ENCODE measurements at regions not wholly inside any gene's neighbourhood (a gene's known extent, or its start where the extent isn't known, plus 50 kb on each side); places are given as distances from the start of the nearest gene placed in this dataset.

DNA sequence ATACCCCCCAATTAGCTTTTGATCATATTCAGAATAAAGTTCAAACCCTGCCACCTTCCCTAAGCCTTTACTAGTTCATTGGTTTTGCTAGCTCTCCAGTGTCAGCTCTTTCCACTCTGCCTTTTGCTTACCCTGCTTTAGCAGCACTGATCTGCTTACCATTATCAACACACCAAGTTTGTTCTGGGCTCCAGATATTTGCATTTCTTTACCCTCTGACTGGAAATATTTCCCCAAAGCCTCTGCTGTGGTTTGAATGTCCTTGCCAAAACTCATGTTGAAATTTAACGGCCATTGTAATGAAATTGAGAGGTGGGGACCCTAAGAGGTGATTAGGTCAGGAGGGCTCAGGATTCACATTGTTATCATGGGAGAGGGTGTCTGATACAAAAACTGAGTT is 99.5 kb downstream of the GCNT1 start:
- TF ChIP-seq, protein P1, sequence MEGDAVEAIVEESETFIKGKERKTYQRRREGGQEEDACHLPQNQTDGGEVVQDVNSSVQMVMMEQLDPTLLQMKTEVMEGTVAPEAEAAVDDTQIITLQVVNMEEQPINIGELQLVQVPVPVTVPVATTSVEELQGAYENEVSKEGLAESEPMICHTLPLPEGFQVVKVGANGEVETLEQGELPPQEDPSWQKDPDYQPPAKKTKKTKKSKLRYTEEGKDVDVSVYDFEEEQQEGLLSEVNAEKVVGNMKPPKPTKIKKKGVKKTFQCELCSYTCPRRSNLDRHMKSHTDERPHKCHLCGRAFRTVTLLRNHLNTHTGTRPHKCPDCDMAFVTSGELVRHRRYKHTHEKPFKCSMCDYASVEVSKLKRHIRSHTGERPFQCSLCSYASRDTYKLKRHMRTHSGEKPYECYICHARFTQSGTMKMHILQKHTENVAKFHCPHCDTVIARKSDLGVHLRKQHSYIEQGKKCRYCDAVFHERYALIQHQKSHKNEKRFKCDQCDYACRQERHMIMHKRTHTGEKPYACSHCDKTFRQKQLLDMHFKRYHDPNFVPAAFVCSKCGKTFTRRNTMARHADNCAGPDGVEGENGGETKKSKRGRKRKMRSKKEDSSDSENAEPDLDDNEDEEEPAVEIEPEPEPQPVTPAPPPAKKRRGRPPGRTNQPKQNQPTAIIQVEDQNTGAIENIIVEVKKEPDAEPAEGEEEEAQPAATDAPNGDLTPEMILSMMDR (IDR thresholded peaks at IDR 0.05), result no peak
- TF ChIP-seq POLR2A (IDR thresholded peaks at IDR 0.05), result no peak

All from heart left ventricle (tissue), 13 donors.